Panc1 (cell line): ENCODE measurements at regions not wholly inside any gene's neighbourhood (a gene's known extent, or its start where the extent isn't known, plus 50 kb on each side); places are given as distances from the start of the nearest gene placed in this dataset.

ENCODE experiments used
- POLR2AphosphoS5 ChIP-seq: IDR thresholded peaks from 2 replicates; pipeline ENCODE4 v1.6.1; 2012; ENCODE audit warnings: mild to moderate bottlenecking, low read depth, low read length, moderate library complexity
- REST ChIP-seq, 2 experiments: IDR thresholded peaks; 2 replicates each; pipeline ENCODE4 v1.6.1; 2011 to 2012; ENCODE audit warnings: low read depth in 2 of 2, control low read depth in 1 of 2, low read length in 1 of 2, mild to moderate bottlenecking in 1 of 2, moderate library complexity in 1 of 2; ENCODE audit not compliant: insufficient read depth in 1 of 2
- SIN3A ChIP-seq: IDR thresholded peaks from 2 replicates; pipeline ENCODE4 v1.6.1; 2012; ENCODE audit warnings: low read depth, mild to moderate bottlenecking, low read length, moderate library complexity, borderline replicate concordance; ENCODE audit not compliant: insufficient read depth
- TCF7L2 ChIP-seq: IDR thresholded peaks from 2 replicates; pipeline ENCODE4 v1.6.1; 2011; ENCODE audit warnings: mild to moderate bottlenecking, low read depth, low read length, inconsistent platforms
- TF ChIP-seq, protein P1 (sequence below): fragments of 450-650 bp; IDR thresholded peaks from 2 replicates; pipeline ENCODE4 v1.5.1; 2017; ENCODE audit warnings: mild to moderate bottlenecking

DNA sequence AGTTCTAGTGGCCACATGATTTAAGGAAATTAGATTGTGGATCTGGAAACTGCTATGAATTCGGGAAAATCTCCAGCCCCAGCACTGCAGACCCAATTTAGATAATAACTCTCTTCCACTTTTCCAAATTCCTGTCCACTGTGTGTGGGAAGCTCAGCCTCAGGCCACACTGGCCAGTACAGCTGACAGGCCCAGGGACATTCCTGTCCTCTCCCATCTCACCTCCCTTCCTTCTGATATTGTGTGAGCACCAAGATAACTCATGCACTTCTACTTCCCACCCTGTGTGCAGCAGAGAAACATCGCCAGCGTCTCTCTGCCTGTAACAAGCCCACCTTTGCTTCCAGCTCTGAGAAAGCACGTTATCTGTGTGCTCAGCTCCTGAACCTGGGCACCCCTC is 145.1 kb upstream of the RREB1 start:
- TF ChIP-seq, protein P1, sequence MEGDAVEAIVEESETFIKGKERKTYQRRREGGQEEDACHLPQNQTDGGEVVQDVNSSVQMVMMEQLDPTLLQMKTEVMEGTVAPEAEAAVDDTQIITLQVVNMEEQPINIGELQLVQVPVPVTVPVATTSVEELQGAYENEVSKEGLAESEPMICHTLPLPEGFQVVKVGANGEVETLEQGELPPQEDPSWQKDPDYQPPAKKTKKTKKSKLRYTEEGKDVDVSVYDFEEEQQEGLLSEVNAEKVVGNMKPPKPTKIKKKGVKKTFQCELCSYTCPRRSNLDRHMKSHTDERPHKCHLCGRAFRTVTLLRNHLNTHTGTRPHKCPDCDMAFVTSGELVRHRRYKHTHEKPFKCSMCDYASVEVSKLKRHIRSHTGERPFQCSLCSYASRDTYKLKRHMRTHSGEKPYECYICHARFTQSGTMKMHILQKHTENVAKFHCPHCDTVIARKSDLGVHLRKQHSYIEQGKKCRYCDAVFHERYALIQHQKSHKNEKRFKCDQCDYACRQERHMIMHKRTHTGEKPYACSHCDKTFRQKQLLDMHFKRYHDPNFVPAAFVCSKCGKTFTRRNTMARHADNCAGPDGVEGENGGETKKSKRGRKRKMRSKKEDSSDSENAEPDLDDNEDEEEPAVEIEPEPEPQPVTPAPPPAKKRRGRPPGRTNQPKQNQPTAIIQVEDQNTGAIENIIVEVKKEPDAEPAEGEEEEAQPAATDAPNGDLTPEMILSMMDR, result no peak
- TF ChIP-seq TCF7L2 (no peak), POLR2AphosphoS5 (no peak), REST (IDR thresholded peaks at IDR 0.05; ENCODE audit: insufficient read depth in 1 of 2, low read depth in 2 of 2, low read length in 1 of 2) (no peak), SIN3A (no peak)
